ENCODE measurements at regions not wholly inside any gene's neighbourhood (a gene's known extent, or its start where the extent isn't known, plus 50 kb on each side); places are given as distances from the start of the nearest gene placed in this dataset.

DNA sequence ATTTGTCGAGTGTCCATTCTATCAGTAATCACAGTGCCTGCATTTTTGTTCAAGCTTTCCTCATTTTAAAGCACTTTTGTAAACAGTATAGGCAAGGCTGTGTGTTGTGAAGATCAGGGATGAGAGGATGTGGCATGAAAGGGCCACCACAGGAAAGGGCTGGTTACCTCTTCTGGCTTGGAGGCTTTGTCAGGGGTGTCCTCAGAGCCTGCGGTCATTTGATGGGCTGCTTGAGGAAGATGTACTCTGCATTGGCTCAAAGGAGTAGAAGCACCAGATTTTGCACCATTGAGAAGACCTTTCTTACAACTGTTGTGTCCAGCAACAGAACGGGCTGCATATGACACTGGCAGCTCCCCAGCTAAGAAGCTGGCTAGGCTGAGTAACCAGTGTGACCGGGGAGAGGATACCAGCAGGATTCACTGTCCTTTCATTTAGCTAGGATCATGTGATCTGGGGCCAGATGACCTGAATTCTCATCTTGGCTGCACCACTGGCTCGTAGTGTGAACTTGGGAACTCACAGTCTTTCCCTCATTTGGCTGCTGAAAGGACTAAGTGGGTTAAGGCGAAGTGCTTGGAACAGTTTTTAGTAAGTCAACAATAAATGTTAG is 380.2 kb downstream of the FGF9 start:
- DNase-seq (no peak), ATAC-seq (no peak)
- 67 to 85% (median 72%) methylated on average over 6 of the region's 6 CpGs for WGBS, 4 donors
- TF ChIP-seq, protein P1, sequence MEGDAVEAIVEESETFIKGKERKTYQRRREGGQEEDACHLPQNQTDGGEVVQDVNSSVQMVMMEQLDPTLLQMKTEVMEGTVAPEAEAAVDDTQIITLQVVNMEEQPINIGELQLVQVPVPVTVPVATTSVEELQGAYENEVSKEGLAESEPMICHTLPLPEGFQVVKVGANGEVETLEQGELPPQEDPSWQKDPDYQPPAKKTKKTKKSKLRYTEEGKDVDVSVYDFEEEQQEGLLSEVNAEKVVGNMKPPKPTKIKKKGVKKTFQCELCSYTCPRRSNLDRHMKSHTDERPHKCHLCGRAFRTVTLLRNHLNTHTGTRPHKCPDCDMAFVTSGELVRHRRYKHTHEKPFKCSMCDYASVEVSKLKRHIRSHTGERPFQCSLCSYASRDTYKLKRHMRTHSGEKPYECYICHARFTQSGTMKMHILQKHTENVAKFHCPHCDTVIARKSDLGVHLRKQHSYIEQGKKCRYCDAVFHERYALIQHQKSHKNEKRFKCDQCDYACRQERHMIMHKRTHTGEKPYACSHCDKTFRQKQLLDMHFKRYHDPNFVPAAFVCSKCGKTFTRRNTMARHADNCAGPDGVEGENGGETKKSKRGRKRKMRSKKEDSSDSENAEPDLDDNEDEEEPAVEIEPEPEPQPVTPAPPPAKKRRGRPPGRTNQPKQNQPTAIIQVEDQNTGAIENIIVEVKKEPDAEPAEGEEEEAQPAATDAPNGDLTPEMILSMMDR (IDR thresholded peaks at IDR 0.05), result no peak
- TF ChIP-seq POLR2A (IDR thresholded peaks at IDR 0.05), result no peak
- H3K27me3 ChIP-seq, result no peaks in the 10 kb centered on the region
- intact Hi-C loops (cut with DNase I), result no loop called here
- no peak overlapping the region for H3K4me3 ChIP-seq
- no peak overlapping the region for H3K27ac ChIP-seq
- H3K4me1 ChIP-seq, result no peaks in the 10 kb centered on the region
- H3K36me3 ChIP-seq, result no peaks in the 10 kb centered on the region
- no peaks in the 10 kb centered on the region for H3K9me3 ChIP-seq

DNA sequence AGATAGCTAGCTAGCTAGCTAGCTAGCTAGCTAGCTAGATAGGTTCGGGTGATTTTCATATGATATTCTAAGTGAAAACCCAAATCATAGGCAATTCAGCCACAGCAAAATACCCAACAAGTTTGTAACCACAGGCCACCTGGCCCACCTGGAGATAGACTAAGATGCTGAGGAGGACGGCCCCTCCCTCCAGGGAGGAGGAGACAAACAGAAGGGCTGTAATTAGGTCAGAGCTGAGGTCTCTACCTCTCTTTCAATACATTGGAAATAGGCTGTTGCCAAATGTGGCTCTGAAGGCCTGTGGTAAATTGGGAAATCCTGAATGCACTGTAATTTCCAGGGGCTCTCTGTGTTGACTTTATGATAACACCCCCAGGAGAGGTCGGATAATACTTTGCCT is 382.2 kb downstream of the FGF9 start:
- H3K4me3 ChIP-seq, result no peak overlapping the region
- no peak overlapping the region for H3K27ac ChIP-seq
- 55 to 79% (median 66%) methylated on average over 3 of the region's 3 CpGs for WGBS, 4 donors
- no peak for DNase-seq
- no peak for ATAC-seq
- H3K9me3 ChIP-seq, result no peaks in the 10 kb centered on the region
- H3K27me3 ChIP-seq, result no peaks in the 10 kb centered on the region
- TF ChIP-seq, protein P1 (IDR thresholded peaks at IDR 0.05), result no peak
- no peak for TF ChIP-seq POLR2A (IDR thresholded peaks at IDR 0.05)
- no peaks in the 10 kb centered on the region for H3K36me3 ChIP-seq
- H3K4me1 ChIP-seq, result no peaks in the 10 kb centered on the region
- intact Hi-C loops (cut with DNase I), result no loop called here

DNA sequence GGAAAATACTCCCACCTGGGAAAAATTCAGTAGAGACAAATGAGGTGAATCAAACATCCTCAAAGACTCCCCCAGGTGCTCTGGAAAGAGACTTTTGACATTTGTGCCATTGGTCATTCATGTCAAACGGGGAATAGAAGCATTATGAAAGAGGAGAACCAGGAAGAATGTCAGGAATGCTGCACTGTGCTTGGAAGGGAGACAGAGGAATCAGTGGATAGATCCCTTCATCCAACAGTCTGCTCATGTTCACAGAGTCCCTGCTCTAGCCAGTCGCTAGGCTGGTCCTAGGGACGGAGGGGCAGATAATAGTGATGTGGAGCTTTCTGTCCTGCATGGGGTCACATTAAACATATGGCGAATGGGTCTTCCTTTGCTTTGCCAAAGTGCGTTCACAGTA is 384.4 kb downstream of the FGF9 start:
- intact Hi-C loops (cut with DNase I), result no loop called here
- Histone ChIP-seq H3K9me3 (no peaks in the 10 kb centered on the region), H3K27ac (no peak overlapping the region), H3K36me3 (no peaks in the 10 kb centered on the region), H3K4me1 (no peaks in the 10 kb centered on the region), H3K27me3 (no peaks in the 10 kb centered on the region), H3K4me3 (no peak overlapping the region)
- no peak for TF ChIP-seq POLR2A (IDR thresholded peaks at IDR 0.05)
- TF ChIP-seq, protein P1 (IDR thresholded peaks at IDR 0.05), result no peak
- ATAC-seq (no peak), DNase-seq (no peak)
- 51 to 52% (median 52%) methylated on average over 5 of the region's 5 CpGs for WGBS, 4 donors

DNA sequence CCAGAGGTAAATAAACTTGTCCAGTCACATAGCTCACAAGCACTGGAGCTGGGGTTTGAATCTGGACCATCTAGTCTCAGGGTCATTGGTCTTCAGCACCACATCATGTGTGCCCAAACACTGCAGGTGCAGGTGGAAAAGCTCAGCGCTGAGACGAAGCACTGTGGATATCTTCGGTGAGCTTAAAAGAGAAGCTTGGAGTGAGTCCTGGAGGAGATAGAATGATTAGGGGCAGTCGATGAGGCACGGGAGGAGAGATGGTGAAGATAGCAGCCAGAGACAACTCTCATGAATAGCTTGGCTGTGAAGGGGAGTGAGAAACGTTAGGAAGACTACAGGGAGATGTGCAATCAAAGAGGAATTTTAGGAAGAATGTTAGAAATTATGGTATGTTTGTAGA is 389.3 kb downstream of the FGF9 start:
- peak overlapping the region in 1 of 12 donors; percentile 78 for H3K27ac ChIP-seq
- DNase-seq (no peak), ATAC-seq (no peak)
- H3K27me3 ChIP-seq, result no peaks in the 10 kb centered on the region
- no peak for TF ChIP-seq POLR2A (IDR thresholded peaks at IDR 0.05)
- TF ChIP-seq, protein P1 (IDR thresholded peaks at IDR 0.05), result no peak
- no peaks in the 10 kb centered on the region for H3K9me3 ChIP-seq
- no peaks in the 10 kb centered on the region for H3K36me3 ChIP-seq
- H3K4me3 ChIP-seq, result no peak overlapping the region
- 65 to 70% (median 67%) methylated on average over 6 of the region's 6 CpGs for WGBS, 4 donors
- intact Hi-C loops (cut with DNase I), result no loop called here
- H3K4me1 ChIP-seq, result peaks cover 0 to 15% (median 0%) of the 10 kb centered on the region in 12 donors
